ENCODE measurements at regions not wholly inside any gene's neighbourhood (a gene's known extent, or its start where the extent isn't known, plus 50 kb on each side); places are given as distances from the start of the nearest gene placed in this dataset.

DNA sequence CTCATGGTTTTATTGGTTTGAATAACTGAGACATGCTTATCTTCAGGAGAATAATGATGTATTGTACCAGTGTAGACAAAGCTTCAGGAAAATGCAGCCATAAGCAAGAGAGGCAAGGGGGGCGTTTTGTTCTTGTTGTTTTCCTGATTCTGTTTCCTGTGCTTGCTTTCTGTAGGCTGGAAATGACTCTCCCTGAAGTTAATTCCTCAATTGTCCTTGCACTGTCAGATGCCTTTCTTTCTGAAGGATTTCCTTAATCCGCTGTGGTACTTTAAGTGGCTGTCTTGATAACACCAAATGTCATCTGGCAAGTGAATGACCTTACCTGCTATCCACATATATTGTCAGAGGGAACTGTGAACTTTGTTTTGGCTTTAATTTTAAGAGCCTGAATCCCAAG is 220.0 kb downstream of the NEDD1 start:
- ChIA-PET POLR2A (interaction anchor here (1.0 kb wide), 1 partner anchor 14 kb away, joined by 4 read pairs; no protein-coding TSS in a partner anchor), CTCF (no interaction called here)
- Histone ChIP-seq H3K27ac (ENCODE audit: extremely low read depth, low read depth, low read length) (no peak overlapping the region), H3K36me3 (ENCODE audit: control insufficient read depth in 2 of 2, insufficient read depth in 1 of 2, low read length in 2 of 2) (no peaks in the 10 kb centered on the region), H3K4me1 (ENCODE audit: control insufficient read depth, insufficient read depth, low read length) (no peaks in the 10 kb centered on the region), H3K9me3 (ENCODE audit: control insufficient read depth, insufficient read depth, low read depth, low read length) (no peaks in the 10 kb centered on the region), H3K4me3 (ENCODE audit: low read depth, low read length) (no peak overlapping the region)
- TF ChIP-seq ZNF24 (tag by site-specific recombination; IDR thresholded peaks at IDR 0.05) (no peak), ZFP69B (tag by site-specific recombination; IDR thresholded peaks at IDR 0.05) (no peak), ZNF155 (tag by site-specific recombination; IDR thresholded peaks at IDR 0.05) (no peak), EGR2 (tag by site-specific recombination; IDR thresholded peaks at IDR 0.05; ENCODE audit: low read depth) (no peak), ZNF302 (tag by site-specific recombination; IDR thresholded peaks at IDR 0.05; ENCODE audit: low read depth) (no peak), ZNF426 (tag by site-specific recombination; IDR thresholded peaks at IDR 0.05) (no peak), ZNF433 (tag by site-specific recombination; IDR thresholded peaks at IDR 0.05; ENCODE audit: low read depth) (no peak), ZNF292 (tag by site-specific recombination; IDR thresholded peaks at IDR 0.05; ENCODE audit: borderline replicate concordance, low read depth) (no peak), ZNF626 (tag by site-specific recombination; IDR thresholded peaks at IDR 0.05) (no peak), ZNF623 (tag by site-specific recombination; IDR thresholded peaks at IDR 0.05) (no peak), ZNF350 (tag by site-specific recombination; IDR thresholded peaks at IDR 0.05) (no peak), ZNF391 (tag by site-specific recombination; IDR thresholded peaks at IDR 0.05; ENCODE audit: borderline replicate concordance, low read depth) (no peak), ZNF785 (tag by site-specific recombination; IDR thresholded peaks at IDR 0.05) (no peak), ZNF175 (tag by site-specific recombination; IDR thresholded peaks at IDR 0.05) (no peak)
- TF ChIP-seq, protein P1, sequence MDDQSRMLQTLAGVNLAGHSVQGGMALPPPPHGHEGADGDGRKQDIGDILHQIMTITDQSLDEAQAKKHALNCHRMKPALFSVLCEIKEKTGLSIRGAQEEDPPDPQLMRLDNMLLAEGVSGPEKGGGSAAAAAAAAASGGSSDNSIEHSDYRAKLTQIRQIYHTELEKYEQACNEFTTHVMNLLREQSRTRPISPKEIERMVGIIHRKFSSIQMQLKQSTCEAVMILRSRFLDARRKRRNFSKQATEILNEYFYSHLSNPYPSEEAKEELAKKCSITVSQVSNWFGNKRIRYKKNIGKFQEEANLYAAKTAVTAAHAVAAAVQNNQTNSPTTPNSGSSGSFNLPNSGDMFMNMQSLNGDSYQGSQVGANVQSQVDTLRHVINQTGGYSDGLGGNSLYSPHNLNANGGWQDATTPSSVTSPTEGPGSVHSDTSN (CRISPR knock-in tag; IDR thresholded peaks at IDR 0.05), result no peak
- TF ChIP-seq, protein P2, sequence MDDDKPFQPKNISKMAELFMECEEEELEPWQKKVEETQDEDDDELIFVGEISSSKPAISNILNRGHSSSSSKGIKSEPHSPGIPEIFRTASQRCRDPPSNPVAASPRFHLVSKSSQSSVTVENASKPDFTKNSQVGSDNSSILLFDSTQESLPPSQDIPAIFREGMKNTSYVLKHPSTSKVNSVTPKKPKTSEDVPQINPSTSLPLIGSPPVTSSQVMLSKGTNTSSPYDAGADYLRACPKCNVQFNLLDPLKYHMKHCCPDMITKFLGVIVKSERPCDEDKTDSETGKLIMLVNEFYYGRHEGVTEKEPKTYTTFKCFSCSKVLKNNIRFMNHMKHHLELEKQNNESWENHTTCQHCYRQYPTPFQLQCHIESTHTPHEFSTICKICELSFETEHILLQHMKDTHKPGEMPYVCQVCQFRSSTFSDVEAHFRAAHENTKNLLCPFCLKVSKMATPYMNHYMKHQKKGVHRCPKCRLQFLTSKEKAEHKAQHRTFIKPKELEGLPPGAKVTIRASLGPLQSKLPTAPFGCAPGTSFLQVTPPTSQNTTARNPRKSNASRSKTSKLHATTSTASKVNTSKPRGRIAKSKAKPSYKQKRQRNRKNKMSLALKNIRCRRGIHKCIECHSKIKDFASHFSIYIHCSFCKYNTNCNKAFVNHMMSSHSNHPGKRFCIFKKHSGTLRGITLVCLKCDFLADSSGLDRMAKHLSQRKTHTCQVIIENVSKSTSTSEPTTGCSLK (tag by site-specific recombination; IDR thresholded peaks at IDR 0.05), result no peak
- TF ChIP-seq, protein P3, sequence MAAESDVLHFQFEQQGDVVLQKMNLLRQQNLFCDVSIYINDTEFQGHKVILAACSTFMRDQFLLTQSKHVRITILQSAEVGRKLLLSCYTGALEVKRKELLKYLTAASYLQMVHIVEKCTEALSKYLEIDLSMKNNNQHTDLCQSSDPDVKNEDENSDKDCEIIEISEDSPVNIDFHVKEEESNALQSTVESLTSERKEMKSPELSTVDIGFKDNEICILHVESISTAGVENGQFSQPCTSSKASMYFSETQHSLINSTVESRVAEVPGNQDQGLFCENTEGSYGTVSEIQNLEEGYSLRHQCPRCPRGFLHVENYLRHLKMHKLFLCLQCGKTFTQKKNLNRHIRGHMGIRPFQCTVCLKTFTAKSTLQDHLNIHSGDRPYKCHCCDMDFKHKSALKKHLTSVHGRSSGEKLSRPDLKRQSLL (tag by site-specific recombination; IDR thresholded peaks at IDR 0.05), result no peak
- TF ChIP-seq, protein P4, sequence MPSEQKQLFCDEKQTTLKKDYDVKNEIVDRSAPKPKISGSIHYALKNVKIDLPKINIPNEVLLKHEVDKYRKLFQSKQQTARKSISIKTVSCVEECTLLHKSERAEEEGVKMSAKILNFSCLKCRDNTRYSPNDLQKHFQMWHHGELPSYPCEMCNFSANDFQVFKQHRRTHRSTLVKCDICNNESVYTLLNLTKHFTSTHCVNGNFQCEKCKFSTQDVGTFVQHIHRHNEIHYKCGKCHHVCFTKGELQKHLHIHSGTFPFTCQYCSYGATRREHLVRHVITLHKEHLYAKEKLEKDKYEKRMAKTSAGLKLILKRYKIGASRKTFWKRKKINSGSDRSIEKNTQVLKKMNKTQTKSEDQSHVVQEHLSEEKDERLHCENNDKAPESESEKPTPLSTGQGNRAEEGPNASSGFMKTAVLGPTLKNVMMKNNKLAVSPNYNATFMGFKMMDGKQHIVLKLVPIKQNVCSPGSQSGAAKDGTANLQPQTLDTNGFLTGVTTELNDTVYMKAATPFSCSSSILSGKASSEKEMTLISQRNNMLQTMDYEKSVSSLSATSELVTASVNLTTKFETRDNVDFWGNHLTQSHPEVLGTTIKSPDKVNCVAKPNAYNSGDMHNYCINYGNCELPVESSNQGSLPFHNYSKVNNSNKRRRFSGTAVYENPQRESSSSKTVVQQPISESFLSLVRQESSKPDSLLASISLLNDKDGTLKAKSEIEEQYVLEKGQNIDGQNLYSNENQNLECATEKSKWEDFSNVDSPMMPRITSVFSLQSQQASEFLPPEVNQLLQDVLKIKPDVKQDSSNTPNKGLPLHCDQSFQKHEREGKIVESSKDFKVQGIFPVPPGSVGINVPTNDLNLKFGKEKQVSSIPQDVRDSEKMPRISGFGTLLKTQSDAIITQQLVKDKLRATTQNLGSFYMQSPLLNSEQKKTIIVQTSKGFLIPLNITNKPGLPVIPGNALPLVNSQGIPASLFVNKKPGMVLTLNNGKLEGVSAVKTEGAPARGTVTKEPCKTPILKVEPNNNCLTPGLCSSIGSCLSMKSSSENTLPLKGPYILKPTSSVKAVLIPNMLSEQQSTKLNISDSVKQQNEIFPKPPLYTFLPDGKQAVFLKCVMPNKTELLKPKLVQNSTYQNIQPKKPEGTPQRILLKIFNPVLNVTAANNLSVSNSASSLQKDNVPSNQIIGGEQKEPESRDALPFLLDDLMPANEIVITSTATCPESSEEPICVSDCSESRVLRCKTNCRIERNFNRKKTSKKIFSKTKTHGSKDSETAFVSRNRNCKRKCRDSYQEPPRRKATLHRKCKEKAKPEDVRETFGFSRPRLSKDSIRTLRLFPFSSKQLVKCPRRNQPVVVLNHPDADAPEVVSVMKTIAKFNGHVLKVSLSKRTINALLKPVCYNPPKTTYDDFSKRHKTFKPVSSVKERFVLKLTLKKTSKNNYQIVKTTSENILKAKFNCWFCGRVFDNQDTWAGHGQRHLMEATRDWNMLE (tag by site-specific recombination; conservative IDR thresholded peaks at IDR 0.05; ENCODE audit: low read depth), result no peak
- TF ChIP-seq, protein P5, sequence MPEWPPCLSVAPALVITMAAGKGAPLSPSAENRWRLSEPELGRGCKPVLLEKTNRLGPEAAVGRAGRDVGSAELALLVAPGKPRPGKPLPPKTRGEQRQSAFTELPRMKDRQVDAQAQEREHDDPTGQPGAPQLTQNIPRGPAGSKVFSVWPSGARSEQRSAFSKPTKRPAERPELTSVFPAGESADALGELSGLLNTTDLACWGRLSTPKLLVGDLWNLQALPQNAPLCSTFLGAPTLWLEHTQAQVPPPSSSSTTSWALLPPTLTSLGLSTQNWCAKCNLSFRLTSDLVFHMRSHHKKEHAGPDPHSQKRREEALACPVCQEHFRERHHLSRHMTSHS (tag by site-specific recombination; IDR thresholded peaks at IDR 0.05), result no peak
